Coronary artery (tissue), 2 donors: ENCODE measurements at regions not wholly inside any gene's neighbourhood (a gene's known extent, or its start where the extent isn't known, plus 50 kb on each side); places are given as distances from the start of the nearest gene placed in this dataset.

ENCODE experiments used
- DNase-seq: peaks from one replicate; pipeline ENCODE4 v3.0.0-alpha.2; 2017; ENCODE audit warnings: low spot score
- H3K27ac ChIP-seq, 2 donors: fragments of 200-600 bp; sonication (generic); one replicate each; pipeline ENCODE4 v1.5.1; 2016 to 2019
- H3K4me3 ChIP-seq: fragments of 200-600 bp; sonication (generic); 2 replicates; pipeline ENCODE4 v1.5.1; 2016; ENCODE audit warnings: mild to moderate bottlenecking, moderate library complexity
- TF ChIP-seq, protein P1 (sequence below): fragments of 200-600 bp; sonication (generic); IDR thresholded peaks from one replicate; pipeline ENCODE4 v1.5.1; 2019; ENCODE audit warnings: antibody characterized with exemption

DNA sequence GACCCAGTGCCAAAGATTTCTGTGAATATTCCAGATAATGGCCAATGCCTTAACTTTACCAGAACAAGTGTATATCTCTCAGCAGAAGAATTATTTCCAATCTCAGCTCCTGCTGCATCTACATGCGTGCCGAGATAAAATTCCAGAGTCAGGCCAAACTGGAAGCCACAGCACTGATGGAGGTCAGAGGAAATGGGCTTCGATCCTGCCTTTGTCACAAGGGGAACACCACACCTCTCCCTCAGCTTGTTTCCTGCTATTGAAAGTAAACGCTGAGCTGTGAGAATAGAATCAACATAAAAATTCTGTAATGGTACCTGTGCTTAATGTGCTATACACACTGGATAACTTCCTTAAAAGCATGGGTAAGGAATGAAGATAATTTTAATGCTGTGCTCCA is 255.5 kb downstream of the NEBL start:
- Histone ChIP-seq H3K4me3 (no peak overlapping the region), H3K27ac (no peak overlapping the region)
- TF ChIP-seq, protein P1, sequence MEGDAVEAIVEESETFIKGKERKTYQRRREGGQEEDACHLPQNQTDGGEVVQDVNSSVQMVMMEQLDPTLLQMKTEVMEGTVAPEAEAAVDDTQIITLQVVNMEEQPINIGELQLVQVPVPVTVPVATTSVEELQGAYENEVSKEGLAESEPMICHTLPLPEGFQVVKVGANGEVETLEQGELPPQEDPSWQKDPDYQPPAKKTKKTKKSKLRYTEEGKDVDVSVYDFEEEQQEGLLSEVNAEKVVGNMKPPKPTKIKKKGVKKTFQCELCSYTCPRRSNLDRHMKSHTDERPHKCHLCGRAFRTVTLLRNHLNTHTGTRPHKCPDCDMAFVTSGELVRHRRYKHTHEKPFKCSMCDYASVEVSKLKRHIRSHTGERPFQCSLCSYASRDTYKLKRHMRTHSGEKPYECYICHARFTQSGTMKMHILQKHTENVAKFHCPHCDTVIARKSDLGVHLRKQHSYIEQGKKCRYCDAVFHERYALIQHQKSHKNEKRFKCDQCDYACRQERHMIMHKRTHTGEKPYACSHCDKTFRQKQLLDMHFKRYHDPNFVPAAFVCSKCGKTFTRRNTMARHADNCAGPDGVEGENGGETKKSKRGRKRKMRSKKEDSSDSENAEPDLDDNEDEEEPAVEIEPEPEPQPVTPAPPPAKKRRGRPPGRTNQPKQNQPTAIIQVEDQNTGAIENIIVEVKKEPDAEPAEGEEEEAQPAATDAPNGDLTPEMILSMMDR, result no peak
- no peak for DNase-seq

DNA sequence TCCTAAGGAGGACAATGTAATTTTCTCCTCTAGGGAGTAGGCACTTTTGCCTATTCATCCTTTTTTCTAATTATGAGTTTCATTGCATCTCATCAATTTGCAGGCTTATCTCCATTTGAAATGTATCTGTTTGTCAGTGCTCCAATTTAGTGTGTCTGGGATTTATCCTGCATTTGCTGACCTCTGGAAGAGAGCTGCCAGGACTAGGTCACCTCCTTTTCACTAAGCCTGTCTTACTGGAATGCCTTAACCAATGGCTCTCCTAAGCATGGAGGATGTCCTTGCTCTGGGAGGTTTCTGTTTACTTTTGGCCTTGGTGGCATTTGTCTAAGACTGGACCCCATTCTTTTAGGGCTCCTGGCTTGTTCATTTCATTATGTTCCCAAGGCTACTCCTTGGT is 261.5 kb downstream of the NEBL start:
- Histone ChIP-seq H3K4me3 (no peak overlapping the region), H3K27ac (no peak overlapping the region)
- TF ChIP-seq, protein P1, result no peak
- DNase-seq, result no peak

- no peak overlapping the region for H3K4me3 ChIP-seq
- TF ChIP-seq, protein P1, result no peak
- no peak overlapping the region for H3K27ac ChIP-seq
- DNase-seq, result no peak
These were observed 262.3 kb downstream of the NEBL start for GRCh38 chr10:20634839-20635238.

- DNase-seq, result no peak
- TF ChIP-seq, protein P1, result no peak
- no peak overlapping the region for H3K4me3 ChIP-seq
- H3K27ac ChIP-seq, result no peak overlapping the region
These were observed 263.4 kb downstream of the NEBL start for GRCh38 chr10:20633714-20634113.

GRCh38 chr10:20632696-20633095 is 264.4 kb downstream of the NEBL start:
- TF ChIP-seq, protein P1, result no peak
- Histone ChIP-seq H3K4me3 (no peak overlapping the region), H3K27ac (no peak overlapping the region)
- no peak for DNase-seq

DNA sequence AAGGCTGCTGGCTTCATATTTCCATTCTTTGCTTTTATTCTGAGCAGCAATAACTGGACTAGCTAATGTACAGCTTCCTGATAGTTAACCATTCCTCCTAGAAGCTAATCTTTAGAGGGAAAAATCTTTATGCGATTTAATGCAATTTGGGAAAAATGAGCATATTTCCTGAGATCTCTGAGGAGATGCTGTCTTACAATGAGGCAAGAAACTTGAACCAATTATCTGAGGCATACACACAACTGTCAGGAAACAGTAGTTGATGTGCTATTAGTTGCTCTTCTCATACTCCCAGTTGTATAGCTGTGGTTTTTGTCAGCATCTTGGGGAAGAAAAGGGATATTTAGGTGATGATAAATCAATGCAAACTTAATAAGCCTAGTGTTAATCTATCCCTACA is 265.9 kb downstream of the NEBL start:
- H3K27ac ChIP-seq, result no peak overlapping the region
- no peak overlapping the region for H3K4me3 ChIP-seq
- TF ChIP-seq, protein P1, result no peak
- DNase-seq, result no peak

DNA sequence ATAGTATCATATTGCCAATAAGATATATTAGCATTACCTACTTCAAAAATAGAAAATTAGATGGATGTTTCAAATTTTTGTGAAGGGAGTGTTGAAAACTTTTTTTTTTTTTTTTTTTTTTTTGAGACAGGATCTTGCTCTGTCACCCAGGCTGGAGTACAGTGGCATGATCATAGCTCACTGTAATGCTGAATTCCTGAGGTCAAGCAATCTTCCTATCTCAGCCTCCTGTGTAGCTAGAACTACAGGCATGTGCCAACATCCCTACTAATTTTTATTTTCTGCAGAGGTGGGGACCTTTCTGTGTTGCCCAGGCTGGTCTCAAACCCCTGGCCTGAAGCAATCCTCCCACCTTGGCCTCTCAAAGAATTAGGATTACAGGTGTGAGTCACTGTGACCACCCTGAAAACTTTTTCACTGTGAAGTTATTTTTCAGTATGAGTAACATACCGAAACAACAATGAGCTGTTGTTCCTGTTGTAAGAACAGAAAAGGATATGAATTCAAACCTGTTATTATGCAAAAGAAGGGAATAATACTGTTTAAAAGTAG is 266.9 kb downstream of the NEBL start:
- TF ChIP-seq, protein P1, result no peak
- H3K4me3 ChIP-seq, result no peak overlapping the region

More for the DNA sequence above, 266.9 kb downstream of the NEBL start:
- DNase-seq, result no peak
- no peak overlapping the region for H3K27ac ChIP-seq
